Mesendoderm (in vitro differentiated cells): ENCODE measurements at regions not wholly inside any gene's neighbourhood (a gene's known extent, or its start where the extent isn't known, plus 50 kb on each side); places are given as distances from the start of the nearest gene placed in this dataset.

Experiments
- DNase-seq: peaks from one replicate; pipeline ENCODE4 v3.0.0; 2013
- H2AK5ac ChIP-seq: 2 replicates; pipeline ENCODE4 v1.6.1; 2013; ENCODE audit warnings: low read length, inconsistent platforms
- H2BK120ac ChIP-seq: 2 replicates; pipeline ENCODE4 v1.6.1; 2013; ENCODE audit warnings: low read depth, mild to moderate bottlenecking, low read length, moderate library complexity, mixed read lengths
- H2BK15ac ChIP-seq: replicated peaks from 2 replicates; pipeline ENCODE4 v1.6.1; 2013; ENCODE audit warnings: low read depth, mild to moderate bottlenecking, moderate library complexity
- H2BK5ac ChIP-seq: 2 replicates; pipeline ENCODE4 v1.6.1; 2013; ENCODE audit warnings: low read length, inconsistent platforms
- H3K18ac ChIP-seq: 2 replicates; pipeline ENCODE4 v1.6.1; 2013; ENCODE audit warnings: mild to moderate bottlenecking, low read length, mixed read lengths
- H3K23ac ChIP-seq: one replicate; pipeline ENCODE4 v1.6.1; 2013; ENCODE audit warnings: low read length
- H3K27ac ChIP-seq: 2 replicates; pipeline ENCODE4 v1.5.1; 2013; ENCODE audit warnings: low read depth, mild to moderate bottlenecking, inconsistent platforms, low read length, moderate library complexity
- H3K27me3 ChIP-seq: 2 replicates; pipeline ENCODE4 v1.6.1; 2013; ENCODE audit warnings: low read length, control low read depth, mild to moderate bottlenecking, inconsistent platforms; ENCODE audit not compliant: insufficient read depth, poor library complexity
- H3K36me3 ChIP-seq: 2 replicates; pipeline ENCODE4 v1.6.1; 2013; ENCODE audit warnings: low read length, inconsistent platforms; ENCODE audit not compliant: control insufficient read depth, insufficient read depth
- H3K4ac ChIP-seq: one replicate; pipeline ENCODE4 v1.6.1; 2013; ENCODE audit warnings: low read depth, mild to moderate bottlenecking, low read length, moderate library complexity
- H3K4me1 ChIP-seq: 2 replicates; pipeline ENCODE4 v1.6.1; 2013; ENCODE audit warnings: low read depth, low read length, inconsistent platforms; ENCODE audit not compliant: control insufficient read depth
- H3K4me2 ChIP-seq: 2 replicates; pipeline ENCODE4 v1.6.1; 2013; ENCODE audit warnings: low read length
- H3K4me3 ChIP-seq: 2 replicates; pipeline ENCODE4 v1.5.1; 2013; ENCODE audit warnings: mild to moderate bottlenecking, low read length
- H3K56ac ChIP-seq: one replicate; pipeline ENCODE4 v1.6.1; 2013; ENCODE audit warnings: low read length
- H3K79me1 ChIP-seq: 2 replicates; pipeline ENCODE4 v1.6.1; 2013; ENCODE audit warnings: low read length, inconsistent platforms
- H3K79me2 ChIP-seq: 2 replicates; pipeline ENCODE4 v1.6.1; 2013; ENCODE audit warnings: mild to moderate bottlenecking, low read length; ENCODE audit not compliant: control insufficient read depth, insufficient read depth
- H3K9ac ChIP-seq: 2 replicates; pipeline ENCODE4 v1.6.1; 2013; ENCODE audit warnings: low read length, inconsistent platforms
- H4K5ac ChIP-seq: one replicate; pipeline ENCODE4 v1.6.1; 2013; ENCODE audit warnings: low read length
- H4K8ac ChIP-seq: one replicate; pipeline ENCODE4 v1.6.1; 2013; ENCODE audit warnings: low read depth, mild to moderate bottlenecking, control low read depth, low read length, moderate library complexity
- WGBS: extraction: QIAGEN DNeasy Blood & Tissue Kit; methylation state at CpG from one replicate; pipeline ENCODE4 v1.1.7; 2013; ENCODE audit warnings: low lambda C conversion rate, missing lambda C conversion rate; ENCODE audit not compliant: insufficient coverage; ENCODE audit errors: extremely low coverage; 5-methylcytosine and 5-hydroxymethylcytosine counted together

- WGBS, result no CpG with 5 or more reads among the region's 4 CpGs
- H2BK15ac ChIP-seq, result no peak overlapping the region
Observed at GRCh38 chr3:18544146-18544545, 119.0 kb upstream of the SATB1 start.

GRCh38 chr3:18538463-18539230, 113.5 kb upstream of the SATB1 start:
- Histone ChIP-seq H3K4me1 (no peaks in the 10 kb centered on the region), H3K9ac (no peak overlapping the region), H2BK15ac (no peak overlapping the region), H3K4ac (no peak overlapping the region), H3K4me2 (no peak overlapping the region), H3K27me3 (no peaks in the 10 kb centered on the region), H3K56ac (no peak overlapping the region), H2AK5ac (no peak overlapping the region), H3K23ac (no peak overlapping the region), H3K79me1 (no peaks in the 10 kb centered on the region), H3K18ac (no peak overlapping the region), H4K5ac (no peak overlapping the region), H3K4me3 (no peak overlapping the region), H3K27ac (no peak overlapping the region), H3K79me2 (no peaks in the 10 kb centered on the region), H3K36me3 (no peaks in the 10 kb centered on the region), H4K8ac (no peak overlapping the region), H2BK120ac (no peak overlapping the region), H2BK5ac (no peak overlapping the region)
- no peak for DNase-seq
- WGBS, result no CpG with 5 or more reads among the region's 7 CpGs

More at GRCh38 chr3:18544146-18544545, 119.0 kb upstream of the SATB1 start:
- Histone ChIP-seq H3K18ac (no peak overlapping the region), H3K4me2 (no peak overlapping the region), H3K79me2 (no peaks in the 10 kb centered on the region), H2BK120ac (no peak overlapping the region), H2AK5ac (no peak overlapping the region), H3K79me1 (no peaks in the 10 kb centered on the region), H3K56ac (no peak overlapping the region), H4K8ac (no peak overlapping the region), H3K23ac (no peak overlapping the region), H3K36me3 (no peaks in the 10 kb centered on the region), H4K5ac (no peak overlapping the region), H3K4ac (no peak overlapping the region), H3K4me1 (no peaks in the 10 kb centered on the region), H3K27ac (no peak overlapping the region), H3K27me3 (no peaks in the 10 kb centered on the region), H3K4me3 (no peak overlapping the region), H2BK5ac (no peak overlapping the region), H3K9ac (no peak overlapping the region)
- no peak for DNase-seq

- Histone ChIP-seq H3K79me1 (no peaks in the 10 kb centered on the region), H3K4me3 (no peak overlapping the region), H3K4ac (no peak overlapping the region), H3K9ac (no peak overlapping the region), H2BK120ac (no peak overlapping the region), H3K23ac (no peak overlapping the region), H3K36me3 (no peaks in the 10 kb centered on the region), H2AK5ac (no peak overlapping the region), H4K8ac (no peak overlapping the region), H3K4me1 (no peaks in the 10 kb centered on the region), H3K27ac (no peak overlapping the region), H4K5ac (no peak overlapping the region), H3K79me2 (no peaks in the 10 kb centered on the region), H3K18ac (no peak overlapping the region), H3K56ac (no peak overlapping the region), H2BK5ac (no peak overlapping the region), H3K27me3 (no peaks in the 10 kb centered on the region), H3K4me2 (no peak overlapping the region), H2BK15ac (no peak overlapping the region)
- no CpG with 5 or more reads among the region's 2 CpGs for WGBS
- DNase-seq, result no peak
Observed at GRCh38 chr3:18533039-18533438, 107.9 kb upstream of the SATB1 start.

- Histone ChIP-seq H3K4me1 (no peaks in the 10 kb centered on the region), H3K79me1 (no peaks in the 10 kb centered on the region), H3K27ac (no peak overlapping the region), H2BK120ac (no peak overlapping the region), H3K56ac (no peak overlapping the region), H3K27me3 (no peaks in the 10 kb centered on the region), H3K23ac (no peak overlapping the region), H4K8ac (no peak overlapping the region), H3K4me3 (no peak overlapping the region), H3K79me2 (no peaks in the 10 kb centered on the region), H3K9ac (no peak overlapping the region), H2AK5ac (no peak overlapping the region), H4K5ac (no peak overlapping the region), H3K18ac (no peak overlapping the region), H3K36me3 (no peaks in the 10 kb centered on the region), H2BK15ac (no peak overlapping the region), H3K4ac (no peak overlapping the region), H3K4me2 (no peak overlapping the region), H2BK5ac (no peak overlapping the region)
- no peak for DNase-seq
- WGBS, result no CpG with 5 or more reads among the region's 1 CpG
Observed at GRCh38 chr3:18531662-18532061, 106.5 kb upstream of the SATB1 start.

GRCh38 chr3:18529631-18530030, 104.5 kb upstream of the SATB1 start:
- Histone ChIP-seq H4K5ac (no peak overlapping the region), H2AK5ac (no peak overlapping the region), H3K4me2 (no peak overlapping the region), H3K56ac (no peak overlapping the region), H3K79me1 (no peaks in the 10 kb centered on the region), H3K18ac (no peak overlapping the region), H2BK5ac (no peak overlapping the region), H3K9ac (no peak overlapping the region), H3K36me3 (no peaks in the 10 kb centered on the region), H3K79me2 (no peaks in the 10 kb centered on the region), H2BK15ac (no peak overlapping the region), H2BK120ac (no peak overlapping the region), H3K4me3 (no peak overlapping the region), H3K23ac (no peak overlapping the region), H3K4ac (no peak overlapping the region), H4K8ac (no peak overlapping the region), H3K27me3 (no peaks in the 10 kb centered on the region), H3K4me1 (no peaks in the 10 kb centered on the region), H3K27ac (no peak overlapping the region)
- no CpG with 5 or more reads among the region's 1 CpG for WGBS
- no peak for DNase-seq

GRCh38 chr3:18527691-18528090, 102.6 kb upstream of the SATB1 start:
- H3K36me3 ChIP-seq, result no peaks in the 10 kb centered on the region
- no peak overlapping the region for H2BK5ac ChIP-seq
- no peaks in the 10 kb centered on the region for H3K79me1 ChIP-seq
- H3K9ac ChIP-seq, result no peak overlapping the region
- H3K4me1 ChIP-seq, result no peaks in the 10 kb centered on the region
- no peak overlapping the region for H4K5ac ChIP-seq
- no peak overlapping the region for H3K4me3 ChIP-seq
- H3K18ac ChIP-seq, result no peak overlapping the region
- no peak overlapping the region for H3K27ac ChIP-seq
- H3K27me3 ChIP-seq, result no peaks in the 10 kb centered on the region
- H2BK15ac ChIP-seq, result no peak overlapping the region
- no peak overlapping the region for H2AK5ac ChIP-seq
- H3K4me2 ChIP-seq, result no peak overlapping the region
- no peak for DNase-seq
- no peak overlapping the region for H3K56ac ChIP-seq
- no peak overlapping the region for H4K8ac ChIP-seq
- H3K23ac ChIP-seq, result no peak overlapping the region
- H3K79me2 ChIP-seq, result no peaks in the 10 kb centered on the region
- no peak overlapping the region for H2BK120ac ChIP-seq
- H3K4ac ChIP-seq, result no peak overlapping the region
